HepG2 (cell line): ENCODE measurements at regions not wholly inside any gene's neighbourhood (a gene's known extent, or its start where the extent isn't known, plus 50 kb on each side); places are given as distances from the start of the nearest gene placed in this dataset.
"Not testable (repeated sequence)": the region's sequence is repeated elsewhere in the genome, so short reads cannot be mapped to it uniquely, and the experiment has no call there.

Source experiments
- ATAC-seq: fragments of 200-7000 bp; cut with Tn5 transposase; 3 replicates; pipeline ENCODE4 v1.9.1; 2020; ENCODE audit warnings: mild to moderate bottlenecking, moderate library complexity
- BruUV-seq: library from RNA; stranded (reverse); fragments of 400-500 nt; replicated peaks from 2 replicates; lab custom pipeline; 2021; lab: Mats Ljungman, UMichigan
- CTCF ChIA-PET: fragments of 300-600 bp; formaldehyde crosslinking; extraction: SDS; loops from one replicate; lab custom pipeline; 2021; ENCODE audit warnings: low total read pairs, inconsistent platforms, low intra/inter-chr PET ratio; lab: Yijun Ruan, JAX
- POLR2A ChIA-PET: fragments of 350-600 bp; sonication (Branson Sonifier 250); formaldehyde crosslinking; loops from one replicate; lab custom pipeline; 2020; ENCODE audit warnings: antibody characterized with exemption, inconsistent platforms; lab: Yijun Ruan, JAX
- DNase-seq: peaks from one replicate; pipeline ENCODE4 v3.0.0-alpha.2; 2015; ENCODE audit warnings: low spot score
- FAIRE-seq: peaks from 3 replicates; lab custom pipeline; 2011; peaks lifted over from hg19 to GRCh38; lab: Jason Lieb, UNC
- H2AFZ ChIP-seq: one replicate; pipeline ENCODE4 v1.6.1; 2011; ENCODE audit warnings: low read length, inconsistent platforms
- H3K27ac ChIP-seq: fragments of 300-600 bp; 3 replicates; pipeline ENCODE4 v1.8.0; 2011; ENCODE audit warnings: mixed run types, mild to moderate bottlenecking, mixed read lengths, low read length, inconsistent platforms; ENCODE audit not compliant: insufficient read depth; ENCODE audit errors: extremely low read length
- H3K27me3 ChIP-seq, 2 experiments: fragments of 200-600 bp in 1 of 2; 2 replicates in 1 of 2; 3 replicates in 1 of 2; pipeline versions ENCODE4 v1.6.0 to v1.8.0; 2011; ENCODE audit warnings: low read length in 2 of 2, mild to moderate bottlenecking in 2 of 2, moderate library complexity in 2 of 2, inconsistent platforms in 1 of 2; ENCODE audit not compliant: insufficient read depth in 2 of 2, control insufficient read depth in 1 of 2
- H3K36me3 ChIP-seq, 2 experiments: fragments of 200-600 bp in 1 of 2; replicated peaks in 1 of 2; 2 replicates in 1 of 2; 3 replicates in 1 of 2; pipeline versions ENCODE4 v1.5.1 to v1.8.0; 2011; ENCODE audit warnings: low read length in 2 of 2, inconsistent platforms in 1 of 2; ENCODE audit not compliant: insufficient read depth in 2 of 2, control insufficient read depth in 1 of 2
- H3K4me1 ChIP-seq: 2 replicates; pipeline ENCODE4 v1.5.1; 2012; ENCODE audit warnings: low read length, inconsistent platforms; ENCODE audit not compliant: insufficient read depth
- H3K4me2 ChIP-seq: 2 replicates; pipeline ENCODE4 v1.6.0; 2011; ENCODE audit warnings: low read depth, low read length, inconsistent platforms
- H3K4me3 ChIP-seq, 3 experiments: fragments of 200-600 bp in 1 of 3; sonication (generic), shearing (Covaris generic) in 1 of 3; replicated peaks in 1 of 3; 2 replicates each; pipeline ENCODE4 v1.5.1; 2011 to 2016; ENCODE audit warnings: low read length in 3 of 3, inconsistent platforms in 2 of 3, low read depth in 2 of 3, mild to moderate bottlenecking in 2 of 3, control low read depth in 1 of 3, mixed read lengths in 1 of 3; ENCODE audit not compliant: insufficient read depth in 1 of 3
- H3K79me2 ChIP-seq: one replicate; pipeline ENCODE4 v1.6.1; 2011; ENCODE audit warnings: low read length, inconsistent platforms; ENCODE audit not compliant: insufficient read depth
- H3K9ac ChIP-seq: 2 replicates; pipeline ENCODE4 v1.6.0; 2011; ENCODE audit warnings: mild to moderate bottlenecking, low read depth, low read length, inconsistent platforms; ENCODE audit not compliant: insufficient read depth
- H3K9me3 ChIP-seq: 2 replicates; pipeline ENCODE4 v1.5.1; 2012; ENCODE audit warnings: mild to moderate bottlenecking, low read length
- H4K20me1 ChIP-seq: 2 replicates; pipeline ENCODE4 v1.6.0; 2011; ENCODE audit warnings: inconsistent platforms, mild to moderate bottlenecking, low read length, moderate library complexity; ENCODE audit not compliant: insufficient read depth
- MAFF ChIP-seq: IDR thresholded peaks from 2 replicates; pipeline ENCODE4 v1.6.1; 2011; ENCODE audit warnings: low read depth, low read length, improper control_type of control experiment
- MAFK ChIP-seq, 2 experiments: IDR thresholded peaks in 1 of 2; conservative IDR thresholded peaks in 1 of 2; 2 replicates each; pipeline ENCODE4 v1.6.1; 2011; ENCODE audit warnings: improper control_type of control experiment in 2 of 2, low read length in 2 of 2
- NFIB ChIP-seq: sonication (generic); formaldehyde crosslinking; IDR thresholded peaks from 2 replicates; pipeline ENCODE4 v1.9.0; 2021; ENCODE audit warnings: missing genetic modification reagents, mild to moderate bottlenecking, borderline replicate concordance
- PTBP1 ChIP-seq: fragments of 200-400 bp; formaldehyde crosslinking; IDR thresholded peaks from 2 replicates; pipeline ENCODE4 v1.6.1; 2018; ENCODE audit warnings: low read length, low read depth; ENCODE audit not compliant: poor library complexity, severe bottlenecking
- WGBS: methylation state at CpG from one replicate; pipeline ENCODE4 v1.1.6; 2017; ENCODE audit warnings: low lambda C conversion rate; 5-methylcytosine and 5-hydroxymethylcytosine counted together
- in situ Hi-C: cut with HindIII; loops from 2 replicates; pipeline ENCODE4 v1.10.0; 2017; ENCODE audit warnings: low pct_unique_long_range_greater_than_20kb; ENCODE audit not compliant: extremely low pct_ligation_motif_present
- intact Hi-C: fragments of 100-400 bp; cut with micrococcal nuclease; formaldehyde crosslinking; loops from one replicate; pipeline ENCODE4 v1.10.0; 2022; ENCODE audit not compliant: unreplicated experiment

- WGBS = 0% methylated on average over 1 of the region's 1 CpG
- ChIA-PET POLR2A (no interaction called here), CTCF (no interaction called here)
- no peak for FAIRE-seq
- H3K4me1 ChIP-seq = no peaks in the 10 kb centered on the region
- no peak overlapping the region for H3K4me3 ChIP-seq
- no peak overlapping the region for H3K9ac ChIP-seq
- intact Hi-C loops (loop anchor here (5.0 kb wide), 1 partner anchor 122 kb away; no protein-coding TSS in a partner anchor), in situ Hi-C loops (no loop called here)
- TF ChIP-seq PTBP1 (no peak), MAFK (conservative IDR thresholded peaks at IDR 0.05 in 1 of 2, IDR thresholded peaks at IDR 0.05 in 1 of 2; ENCODE audit: low read length in 2 of 2) (peak; percentile 68 to 80), NFIB (CRISPR knock-in tag) (no peak), MAFF (peak; percentile 76)
- no peaks in the 10 kb centered on the region for H4K20me1 ChIP-seq
- H3K27ac ChIP-seq = no peak overlapping the region
- ATAC-seq = no peak
- H2AFZ ChIP-seq = no peak overlapping the region
- no peak for DNase-seq
- no peaks in the 10 kb centered on the region for H3K36me3 ChIP-seq
- BruUV-seq = no TSS peak
- no peaks in the 10 kb centered on the region for H3K27me3 ChIP-seq
- H3K79me2 ChIP-seq = no peaks in the 10 kb centered on the region
- no peaks in the 10 kb centered on the region for H3K9me3 ChIP-seq
- no peak overlapping the region for H3K4me2 ChIP-seq
Measured at GRCh38 chr9:73444821-73445220, 293.2 kb downstream of the ANXA1 start.

GRCh38 chr9:73445384-73445783 is 293.7 kb downstream of the ANXA1 start:
- POLR2A ChIA-PET, H3K9me3 ChIP-seq, H2AFZ ChIP-seq, H3K79me2 ChIP-seq, H3K4me2 ChIP-seq, in situ Hi-C loops, BruUV-seq, H3K27ac ChIP-seq, H3K36me3 ChIP-seq, H3K4me3 ChIP-seq, H3K27me3 ChIP-seq, H3K4me1 ChIP-seq, H4K20me1 ChIP-seq, ATAC-seq, H3K9ac ChIP-seq, CTCF ChIA-PET, FAIRE-seq, DNase-seq, intact Hi-C loops: not testable (repeated sequence)
- WGBS = 0% methylated on average over 1 of the region's 1 CpG
